ENCODE measurements at regions not wholly inside any gene's neighbourhood (a gene's known extent, or its start where the extent isn't known, plus 50 kb on each side); places are given as distances from the start of the nearest gene placed in this dataset.

DNA sequence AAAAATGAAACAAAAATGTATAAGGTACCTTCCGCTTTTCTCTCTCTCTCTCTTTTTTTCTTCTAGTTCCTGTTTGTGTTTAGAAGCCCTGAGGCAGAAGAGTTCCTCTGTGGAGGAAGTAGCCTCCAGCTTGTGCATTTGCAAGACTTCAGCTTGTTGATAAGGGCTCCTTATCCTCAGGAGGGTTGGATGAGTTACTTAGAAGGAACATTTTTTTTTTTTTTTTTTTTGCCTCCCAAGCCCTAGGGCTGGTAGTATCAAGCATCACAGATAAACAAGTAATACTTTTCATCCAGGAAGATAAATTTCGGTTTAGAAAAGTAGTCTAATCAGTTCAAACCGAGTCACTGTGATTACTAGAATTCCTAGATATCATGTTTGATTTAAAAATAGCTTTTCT lies 91.0 kb upstream of the CBLB start:
- Histone ChIP-seq H4K20me1 (ENCODE audit: insufficient read depth, low read length, poor library complexity, severe bottlenecking) (no peaks in the 10 kb centered on the region), H2AFZ (ENCODE audit: low read length) (no peak overlapping the region), H3K9me2 (replicated peaks; ENCODE audit: low read depth, low read length) (no peaks in the 10 kb centered on the region)

DNA sequence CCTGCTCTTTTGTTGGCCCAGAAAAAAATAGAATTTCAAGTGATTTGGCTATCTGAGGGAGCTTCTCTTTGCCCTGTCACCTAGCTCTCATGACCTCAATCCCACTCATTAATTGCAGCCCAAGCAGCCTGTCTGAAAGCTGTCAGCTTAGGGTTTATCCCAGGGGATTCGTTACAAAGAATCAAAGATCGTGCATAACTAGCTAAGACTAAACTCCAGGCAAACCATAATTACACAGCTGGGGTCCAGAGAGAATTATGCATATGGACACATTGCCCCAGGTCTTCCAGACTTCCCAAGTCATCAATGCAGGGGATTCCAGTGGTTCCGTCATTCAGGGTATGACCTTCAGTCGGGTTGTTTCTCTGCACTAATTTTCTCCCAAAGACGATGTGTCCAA lies 91.6 kb upstream of the CBLB start:
- H3K4me3 ChIP-seq (ENCODE audit: low read length, poor library complexity, severe bottlenecking), result no peak overlapping the region
- H3K9me2 ChIP-seq (replicated peaks; ENCODE audit: low read depth, low read length), result no peaks in the 10 kb centered on the region
- H3K4me2 ChIP-seq (ENCODE audit: low read depth, low read length, poor library complexity, severe bottlenecking), result no peak overlapping the region
- no peak overlapping the region for H3K9ac ChIP-seq (ENCODE audit: low read depth, low read length, poor library complexity, severe bottlenecking)
- no peaks in the 10 kb centered on the region for H3K36me3 ChIP-seq (ENCODE audit: insufficient read depth, low read length)
- TF ChIP-seq EZH2phosphoT487 (IDR thresholded peaks at IDR 0.05; ENCODE audit: borderline replicate concordance), result no peak
- TF ChIP-seq, protein P1, sequence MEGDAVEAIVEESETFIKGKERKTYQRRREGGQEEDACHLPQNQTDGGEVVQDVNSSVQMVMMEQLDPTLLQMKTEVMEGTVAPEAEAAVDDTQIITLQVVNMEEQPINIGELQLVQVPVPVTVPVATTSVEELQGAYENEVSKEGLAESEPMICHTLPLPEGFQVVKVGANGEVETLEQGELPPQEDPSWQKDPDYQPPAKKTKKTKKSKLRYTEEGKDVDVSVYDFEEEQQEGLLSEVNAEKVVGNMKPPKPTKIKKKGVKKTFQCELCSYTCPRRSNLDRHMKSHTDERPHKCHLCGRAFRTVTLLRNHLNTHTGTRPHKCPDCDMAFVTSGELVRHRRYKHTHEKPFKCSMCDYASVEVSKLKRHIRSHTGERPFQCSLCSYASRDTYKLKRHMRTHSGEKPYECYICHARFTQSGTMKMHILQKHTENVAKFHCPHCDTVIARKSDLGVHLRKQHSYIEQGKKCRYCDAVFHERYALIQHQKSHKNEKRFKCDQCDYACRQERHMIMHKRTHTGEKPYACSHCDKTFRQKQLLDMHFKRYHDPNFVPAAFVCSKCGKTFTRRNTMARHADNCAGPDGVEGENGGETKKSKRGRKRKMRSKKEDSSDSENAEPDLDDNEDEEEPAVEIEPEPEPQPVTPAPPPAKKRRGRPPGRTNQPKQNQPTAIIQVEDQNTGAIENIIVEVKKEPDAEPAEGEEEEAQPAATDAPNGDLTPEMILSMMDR (conservative IDR thresholded peaks at IDR 0.05; ENCODE audit: low read length), result no peak
- H4K20me1 ChIP-seq (ENCODE audit: insufficient read depth, low read length, poor library complexity, severe bottlenecking), result no peaks in the 10 kb centered on the region
- no peaks in the 10 kb centered on the region for H3K9me3 ChIP-seq (ENCODE audit: insufficient read depth, low read depth, low read length)
- no peaks in the 10 kb centered on the region for H3K79me2 ChIP-seq (ENCODE audit: insufficient read depth, low read length)
- no peak overlapping the region for H2AFZ ChIP-seq (ENCODE audit: low read length)
- no peaks in the 10 kb centered on the region for H3K4me1 ChIP-seq (ENCODE audit: insufficient read depth, low read length, poor library complexity, severe bottlenecking)
- no peaks in the 10 kb centered on the region for H3F3A ChIP-seq (ENCODE audit: low read depth)
- no peaks in the 10 kb centered on the region for H3K27me3 ChIP-seq (ENCODE audit: insufficient read depth, low read length, poor library complexity, severe bottlenecking)

More for the DNA sequence above, 91.0 kb upstream of the CBLB start:
- no peaks in the 10 kb centered on the region for H3K4me1 ChIP-seq (ENCODE audit: insufficient read depth, low read length, poor library complexity, severe bottlenecking)
- H3K79me2 ChIP-seq (ENCODE audit: insufficient read depth, low read length), result no peaks in the 10 kb centered on the region
- no peaks in the 10 kb centered on the region for H3F3A ChIP-seq (ENCODE audit: low read depth)
- H3K9ac ChIP-seq (ENCODE audit: low read depth, low read length, poor library complexity, severe bottlenecking), result no peak overlapping the region
- H3K9me3 ChIP-seq (ENCODE audit: insufficient read depth, low read depth, low read length), result no peaks in the 10 kb centered on the region
- no peak overlapping the region for H3K4me2 ChIP-seq (ENCODE audit: low read depth, low read length, poor library complexity, severe bottlenecking)
- TF ChIP-seq, protein P1 (conservative IDR thresholded peaks at IDR 0.05; ENCODE audit: low read length), result no peak
- no peak for TF ChIP-seq EZH2phosphoT487 (IDR thresholded peaks at IDR 0.05; ENCODE audit: borderline replicate concordance)
- H3K36me3 ChIP-seq (ENCODE audit: insufficient read depth, low read length), result no peaks in the 10 kb centered on the region
- no peaks in the 10 kb centered on the region for H3K27me3 ChIP-seq (ENCODE audit: insufficient read depth, low read length, poor library complexity, severe bottlenecking)
- no peak overlapping the region for H3K4me3 ChIP-seq (ENCODE audit: low read length, poor library complexity, severe bottlenecking)

DNA sequence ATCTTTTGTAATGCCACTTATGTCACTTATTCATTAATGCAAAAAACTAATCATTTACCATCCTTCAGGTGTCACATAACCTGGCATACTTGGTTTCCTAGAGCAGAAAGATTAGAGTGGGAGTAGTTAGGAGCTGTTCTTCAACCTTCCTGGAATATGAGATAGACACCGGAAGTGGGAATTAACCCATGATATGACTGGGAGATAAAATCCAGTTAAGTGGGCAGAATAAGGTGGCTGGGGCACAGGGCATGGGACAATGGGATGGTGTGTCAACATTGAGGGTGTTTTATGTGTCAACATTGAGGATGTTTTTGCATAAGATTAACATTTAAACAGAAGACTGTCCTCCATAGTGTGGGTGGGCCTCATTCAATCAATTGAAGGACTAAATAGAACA lies 94.3 kb upstream of the CBLB start:
- H3K9me3 ChIP-seq (ENCODE audit: insufficient read depth, low read depth, low read length), result no peaks in the 10 kb centered on the region
- TF ChIP-seq, protein P1 (conservative IDR thresholded peaks at IDR 0.05; ENCODE audit: low read length), result no peak
- no peak for TF ChIP-seq EZH2phosphoT487 (IDR thresholded peaks at IDR 0.05; ENCODE audit: borderline replicate concordance)

More for the DNA sequence above, 94.3 kb upstream of the CBLB start:
- no peak overlapping the region for H3K4me3 ChIP-seq (ENCODE audit: low read length, poor library complexity, severe bottlenecking)
- H4K20me1 ChIP-seq (ENCODE audit: insufficient read depth, low read length, poor library complexity, severe bottlenecking), result no peaks in the 10 kb centered on the region
- no peaks in the 10 kb centered on the region for H3K36me3 ChIP-seq (ENCODE audit: insufficient read depth, low read length)
- H3K4me1 ChIP-seq (ENCODE audit: insufficient read depth, low read length, poor library complexity, severe bottlenecking), result no peaks in the 10 kb centered on the region
- no peaks in the 10 kb centered on the region for H3K9me2 ChIP-seq (replicated peaks; ENCODE audit: low read depth, low read length)
- no peaks in the 10 kb centered on the region for H3K27me3 ChIP-seq (ENCODE audit: insufficient read depth, low read length, poor library complexity, severe bottlenecking)
- H3F3A ChIP-seq (ENCODE audit: low read depth), result no peaks in the 10 kb centered on the region
- no peak overlapping the region for H2AFZ ChIP-seq (ENCODE audit: low read length)
- no peak overlapping the region for H3K4me2 ChIP-seq (ENCODE audit: low read depth, low read length, poor library complexity, severe bottlenecking)
- no peaks in the 10 kb centered on the region for H3K79me2 ChIP-seq (ENCODE audit: insufficient read depth, low read length)
- H3K9ac ChIP-seq (ENCODE audit: low read depth, low read length, poor library complexity, severe bottlenecking), result no peak overlapping the region
